Sigmoid colon (tissue), 4 donors: ENCODE measurements at regions not wholly inside any gene's neighbourhood (a gene's known extent, or its start where the extent isn't known, plus 50 kb on each side); places are given as distances from the start of the nearest gene placed in this dataset.

Experiments used
- EP300 ChIP-seq, 4 donors: sonication (generic); formaldehyde crosslinking; IDR thresholded peaks; one replicate each; pipeline ENCODE4 v1.6.1; 2017; ENCODE audit warnings: antibody characterized with exemption in 4 of 4
- POLR2AphosphoS5 ChIP-seq, 4 donors: sonication (generic); formaldehyde crosslinking; IDR thresholded peaks; one replicate each; pipeline ENCODE4 v1.6.1; 2017; ENCODE audit warnings: antibody characterized with exemption in 4 of 4
- TF ChIP-seq, protein P1 (sequence below), 4 experiments: fragments of 450-650 bp in 3 of 4; fragments of 200-600 bp in 1 of 4; IDR thresholded peaks; one replicate each; pipeline ENCODE4 v1.5.1; 2016 to 2019; ENCODE audit warnings: antibody characterized with exemption in 4 of 4, mild to moderate bottlenecking in 3 of 4, moderate library complexity in 2 of 4

DNA sequence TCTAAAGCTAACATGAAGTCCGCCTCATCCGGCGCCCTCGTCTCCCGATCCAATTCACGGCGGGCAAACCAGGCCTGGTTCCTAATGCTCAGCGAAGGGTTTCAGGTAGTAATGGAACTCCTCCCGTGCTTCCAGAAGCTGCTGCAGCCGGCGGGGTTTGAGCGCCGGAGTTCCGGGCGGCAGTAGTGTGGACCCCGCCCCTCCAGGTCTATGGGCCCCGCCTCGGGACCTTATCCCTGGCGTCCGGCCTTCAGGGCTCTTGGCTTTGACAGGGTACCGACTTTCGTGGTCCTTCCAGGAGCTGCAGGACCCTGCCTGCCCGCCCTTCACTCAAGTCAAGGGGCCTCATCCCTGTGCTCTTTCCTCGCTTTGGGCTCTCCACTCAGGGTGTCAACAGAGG lies 304.1 kb downstream of the FAM72C start:
- TF ChIP-seq POLR2AphosphoS5 (IDR thresholded peaks at IDR 0.05) (no peak), EP300 (IDR thresholded peaks at IDR 0.05) (no peak)
- TF ChIP-seq, protein P1, sequence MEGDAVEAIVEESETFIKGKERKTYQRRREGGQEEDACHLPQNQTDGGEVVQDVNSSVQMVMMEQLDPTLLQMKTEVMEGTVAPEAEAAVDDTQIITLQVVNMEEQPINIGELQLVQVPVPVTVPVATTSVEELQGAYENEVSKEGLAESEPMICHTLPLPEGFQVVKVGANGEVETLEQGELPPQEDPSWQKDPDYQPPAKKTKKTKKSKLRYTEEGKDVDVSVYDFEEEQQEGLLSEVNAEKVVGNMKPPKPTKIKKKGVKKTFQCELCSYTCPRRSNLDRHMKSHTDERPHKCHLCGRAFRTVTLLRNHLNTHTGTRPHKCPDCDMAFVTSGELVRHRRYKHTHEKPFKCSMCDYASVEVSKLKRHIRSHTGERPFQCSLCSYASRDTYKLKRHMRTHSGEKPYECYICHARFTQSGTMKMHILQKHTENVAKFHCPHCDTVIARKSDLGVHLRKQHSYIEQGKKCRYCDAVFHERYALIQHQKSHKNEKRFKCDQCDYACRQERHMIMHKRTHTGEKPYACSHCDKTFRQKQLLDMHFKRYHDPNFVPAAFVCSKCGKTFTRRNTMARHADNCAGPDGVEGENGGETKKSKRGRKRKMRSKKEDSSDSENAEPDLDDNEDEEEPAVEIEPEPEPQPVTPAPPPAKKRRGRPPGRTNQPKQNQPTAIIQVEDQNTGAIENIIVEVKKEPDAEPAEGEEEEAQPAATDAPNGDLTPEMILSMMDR (IDR thresholded peaks at IDR 0.05) = no peak
